HepG2 (cell line): ENCODE measurements at regions not wholly inside any gene's neighbourhood (a gene's known extent, or its start where the extent isn't known, plus 50 kb on each side); places are given as distances from the start of the nearest gene placed in this dataset.

Source experiments
- ATAC-seq: fragments of 200-7000 bp; cut with Tn5 transposase; 3 replicates; pipeline ENCODE4 v1.9.1; 2020; ENCODE audit warnings: mild to moderate bottlenecking, moderate library complexity
- BruUV-seq: library from RNA; stranded (reverse); fragments of 400-500 nt; replicated peaks from 2 replicates; lab custom pipeline; 2021; lab: Mats Ljungman, UMichigan
- CTCF ChIA-PET: fragments of 300-600 bp; formaldehyde crosslinking; extraction: SDS; loops from one replicate; lab custom pipeline; 2021; ENCODE audit warnings: low total read pairs, inconsistent platforms, low intra/inter-chr PET ratio; lab: Yijun Ruan, JAX
- POLR2A ChIA-PET: fragments of 350-600 bp; sonication (Branson Sonifier 250); formaldehyde crosslinking; loops from one replicate; lab custom pipeline; 2020; ENCODE audit warnings: antibody characterized with exemption, inconsistent platforms; lab: Yijun Ruan, JAX
- DNase-seq: peaks from one replicate; pipeline ENCODE4 v3.0.0-alpha.2; 2015; ENCODE audit warnings: low spot score
- FAIRE-seq: peaks from 3 replicates; lab custom pipeline; 2011; peaks lifted over from hg19 to GRCh38; lab: Jason Lieb, UNC
- H2AFZ ChIP-seq: one replicate; pipeline ENCODE4 v1.6.1; 2011; ENCODE audit warnings: low read length, inconsistent platforms
- H3K27ac ChIP-seq: fragments of 300-600 bp; 3 replicates; pipeline ENCODE4 v1.8.0; 2011; ENCODE audit warnings: mixed run types, mild to moderate bottlenecking, mixed read lengths, low read length, inconsistent platforms; ENCODE audit not compliant: insufficient read depth; ENCODE audit errors: extremely low read length
- H3K27me3 ChIP-seq, 2 experiments: fragments of 200-600 bp in 1 of 2; 2 replicates in 1 of 2; 3 replicates in 1 of 2; pipeline versions ENCODE4 v1.6.0 to v1.8.0; 2011; ENCODE audit warnings: low read length in 2 of 2, mild to moderate bottlenecking in 2 of 2, moderate library complexity in 2 of 2, inconsistent platforms in 1 of 2; ENCODE audit not compliant: insufficient read depth in 2 of 2, control insufficient read depth in 1 of 2
- H3K36me3 ChIP-seq, 2 experiments: fragments of 200-600 bp in 1 of 2; replicated peaks in 1 of 2; 2 replicates in 1 of 2; 3 replicates in 1 of 2; pipeline versions ENCODE4 v1.5.1 to v1.8.0; 2011; ENCODE audit warnings: low read length in 2 of 2, inconsistent platforms in 1 of 2; ENCODE audit not compliant: insufficient read depth in 2 of 2, control insufficient read depth in 1 of 2
- H3K4me1 ChIP-seq: 2 replicates; pipeline ENCODE4 v1.5.1; 2012; ENCODE audit warnings: low read length, inconsistent platforms; ENCODE audit not compliant: insufficient read depth
- H3K4me2 ChIP-seq: 2 replicates; pipeline ENCODE4 v1.6.0; 2011; ENCODE audit warnings: low read depth, low read length, inconsistent platforms
- H3K4me3 ChIP-seq, 3 experiments: fragments of 200-600 bp in 1 of 3; sonication (generic), shearing (Covaris generic) in 1 of 3; replicated peaks in 1 of 3; 2 replicates each; pipeline ENCODE4 v1.5.1; 2011 to 2016; ENCODE audit warnings: low read length in 3 of 3, inconsistent platforms in 2 of 3, low read depth in 2 of 3, mild to moderate bottlenecking in 2 of 3, control low read depth in 1 of 3, mixed read lengths in 1 of 3; ENCODE audit not compliant: insufficient read depth in 1 of 3
- H3K79me2 ChIP-seq: one replicate; pipeline ENCODE4 v1.6.1; 2011; ENCODE audit warnings: low read length, inconsistent platforms; ENCODE audit not compliant: insufficient read depth
- H3K9ac ChIP-seq: 2 replicates; pipeline ENCODE4 v1.6.0; 2011; ENCODE audit warnings: mild to moderate bottlenecking, low read depth, low read length, inconsistent platforms; ENCODE audit not compliant: insufficient read depth
- H3K9me3 ChIP-seq: 2 replicates; pipeline ENCODE4 v1.5.1; 2012; ENCODE audit warnings: mild to moderate bottlenecking, low read length
- H4K20me1 ChIP-seq: 2 replicates; pipeline ENCODE4 v1.6.0; 2011; ENCODE audit warnings: inconsistent platforms, mild to moderate bottlenecking, low read length, moderate library complexity; ENCODE audit not compliant: insufficient read depth
- AGO2 ChIP-seq: fragments of 200-400 bp; formaldehyde crosslinking; optimal IDR thresholded peaks from 2 replicates; pipeline ENCODE3; 2017; ENCODE audit warnings: mild to moderate bottlenecking, low read depth, low read length, moderate library complexity
- ARID3A ChIP-seq: IDR thresholded peaks from 2 replicates; pipeline ENCODE4 v1.6.1; 2012; ENCODE audit warnings: low read depth, low read length, improper control_type of control experiment
- EED ChIP-seq: sonication (generic); formaldehyde crosslinking; IDR thresholded peaks from 2 replicates; pipeline ENCODE4 v1.5.0; 2020; ENCODE audit warnings: mild to moderate bottlenecking, missing genetic modification reagents
- KAT2B ChIP-seq: fragments of 150-350 bp; IDR thresholded peaks from 2 replicates; pipeline ENCODE4 v1.6.1; 2014; ENCODE audit warnings: low read depth, low read length, borderline replicate concordance
- LCORL ChIP-seq, 2 experiments: fragments of 450-650 bp in 1 of 2; sonication (generic) in 1 of 2; formaldehyde crosslinking in 1 of 2; IDR thresholded peaks; 2 replicates each; pipeline versions ENCODE4 v1.5.0 to v1.6.1; 2017 to 2020; ENCODE audit warnings: antibody characterized with exemption in 1 of 2, missing genetic modification reagents in 1 of 2
- MBNL3 ChIP-seq: fragments of 250-450 bp; sonication (Bioruptor Pico); conservative IDR thresholded peaks from 2 replicates; pipeline ENCODE4 v1.8.0; 2022; ENCODE audit warnings: mild to moderate bottlenecking, inconsistent platforms
- XBP1 ChIP-seq: sonication (generic); formaldehyde crosslinking; IDR thresholded peaks from 2 replicates; pipeline ENCODE4 v1.5.0; 2020; ENCODE audit warnings: missing genetic modification reagents
- ZBTB4 ChIP-seq: sonication (generic); formaldehyde crosslinking; IDR thresholded peaks from 2 replicates; pipeline ENCODE4 v1.4.0; 2020; ENCODE audit warnings: missing genetic modification reagents, mild to moderate bottlenecking, borderline replicate concordance
- ZC3H13 ChIP-seq: sonication (generic); formaldehyde crosslinking; IDR thresholded peaks from 2 replicates; pipeline ENCODE4 v1.8.1; 2023; ENCODE audit warnings: mild to moderate bottlenecking, missing genetic modification reagents, moderate library complexity
- ZHX2 ChIP-seq, 2 experiments: sonication (generic) in 1 of 2; formaldehyde crosslinking in 1 of 2; IDR thresholded peaks; 2 replicates each; pipeline versions ENCODE4 v1.6.1 to v1.9.0; 2014 to 2022; ENCODE audit warnings: antibody characterized with exemption in 1 of 2, borderline replicate concordance in 1 of 2, inconsistent platforms in 1 of 2, low read depth in 1 of 2, missing genetic modification reagents in 1 of 2
- ZMYM4 ChIP-seq: sonication (generic); formaldehyde crosslinking; IDR thresholded peaks from 2 replicates; pipeline ENCODE4 v1.8.1; 2023; ENCODE audit warnings: mild to moderate bottlenecking, missing genetic modification reagents
- ZNF180 ChIP-seq: sonication (generic); formaldehyde crosslinking; IDR thresholded peaks from 2 replicates; pipeline ENCODE4 v1.4.0; 2020; ENCODE audit warnings: low read depth, missing genetic modification reagents, borderline replicate concordance
- ZNF282 ChIP-seq: fragments of 450-650 bp; IDR thresholded peaks from 2 replicates; pipeline ENCODE4 v1.6.1; 2018; ENCODE audit not compliant: partially characterized antibody
- ZNF569 ChIP-seq: sonication (generic); formaldehyde crosslinking; IDR thresholded peaks from 2 replicates; pipeline ENCODE4 v1.5.0; 2020; ENCODE audit warnings: mild to moderate bottlenecking, missing genetic modification reagents, moderate library complexity, borderline replicate concordance
- ZNF746 ChIP-seq: sonication (generic); formaldehyde crosslinking; IDR thresholded peaks from 2 replicates; pipeline ENCODE4 v1.8.0; 2022; ENCODE audit warnings: mild to moderate bottlenecking, missing genetic modification reagents
- WGBS: methylation state at CpG from one replicate; pipeline ENCODE4 v1.1.6; 2017; ENCODE audit warnings: low lambda C conversion rate; 5-methylcytosine and 5-hydroxymethylcytosine counted together
- in situ Hi-C: cut with HindIII; loops from 2 replicates; pipeline ENCODE4 v1.10.0; 2017; ENCODE audit warnings: low pct_unique_long_range_greater_than_20kb; ENCODE audit not compliant: extremely low pct_ligation_motif_present
- intact Hi-C: fragments of 100-400 bp; cut with micrococcal nuclease; formaldehyde crosslinking; loops from one replicate; pipeline ENCODE4 v1.10.0; 2022; ENCODE audit not compliant: unreplicated experiment

GRCh38 chr4:44553180-44553579 lies 98.2 kb downstream of the YIPF7 start:
- DNase-seq (no peak), FAIRE-seq (no peak), ATAC-seq (no peak)
- H3K9me3 ChIP-seq = no peaks in the 10 kb centered on the region
- H3K27ac ChIP-seq = no peak overlapping the region
- no peak overlapping the region for H2AFZ ChIP-seq
- no peaks in the 10 kb centered on the region for H3K4me1 ChIP-seq
- H3K9ac ChIP-seq = no peak overlapping the region
- BruUV-seq = no TSS peak
- POLR2A ChIA-PET = no interaction called here
- no peak overlapping the region for H3K4me3 ChIP-seq
- no peaks in the 10 kb centered on the region for H3K27me3 ChIP-seq
- in situ Hi-C loops (no loop called here), intact Hi-C loops (no loop called here)
- CTCF ChIA-PET = no interaction called here
- H3K79me2 ChIP-seq = no peaks in the 10 kb centered on the region
- H4K20me1 ChIP-seq = no peaks in the 10 kb centered on the region
- WGBS = 4% methylated on average over 3 of the region's 3 CpGs
- H3K4me2 ChIP-seq = no peak overlapping the region
- H3K36me3 ChIP-seq = no peaks in the 10 kb centered on the region
- no peak for TF ChIP-seq XBP1
- no peak for TF ChIP-seq AGO2
- no peak for TF ChIP-seq ZMYM4
- TF ChIP-seq ZNF180 (CRISPR knock-in tag) = no peak
- no peak for TF ChIP-seq ZHX2 (IDR thresholded peaks at IDR 0.05; ENCODE audit: low read depth)
- no peak for TF ChIP-seq ZHX2 (CRISPR knock-in tag; IDR thresholded peaks at IDR 0.05; ENCODE audit: borderline replicate concordance)
- TF ChIP-seq MBNL3 = no peak
- TF ChIP-seq KAT2B = no peak
- TF ChIP-seq ZNF746 (CRISPR knock-in tag) = no peak
- no peak for TF ChIP-seq LCORL (IDR thresholded peaks at IDR 0.05)
- no peak for TF ChIP-seq LCORL (CRISPR knock-in tag; IDR thresholded peaks at IDR 0.05)
- no peak for TF ChIP-seq ZBTB4 (CRISPR knock-in tag)
- no peak for TF ChIP-seq ZC3H13 (CRISPR knock-in tag)
- no peak for TF ChIP-seq ZNF282
- no peak for TF ChIP-seq ZNF569 (CRISPR knock-in tag)
- no peak for TF ChIP-seq EED
- no peak for TF ChIP-seq ARID3A
